Globus pallidus (tissue), 1 donor: ENCODE measurements at regions not wholly inside any gene's neighbourhood (a gene's known extent, or its start where the extent isn't known, plus 50 kb on each side); places are given as distances from the start of the nearest gene placed in this dataset.

Experiments
- DNase-seq: peaks from one replicate; pipeline ENCODE4 v3.0.0-alpha.2; 2015; ENCODE audit warnings: low spot score

DNA sequence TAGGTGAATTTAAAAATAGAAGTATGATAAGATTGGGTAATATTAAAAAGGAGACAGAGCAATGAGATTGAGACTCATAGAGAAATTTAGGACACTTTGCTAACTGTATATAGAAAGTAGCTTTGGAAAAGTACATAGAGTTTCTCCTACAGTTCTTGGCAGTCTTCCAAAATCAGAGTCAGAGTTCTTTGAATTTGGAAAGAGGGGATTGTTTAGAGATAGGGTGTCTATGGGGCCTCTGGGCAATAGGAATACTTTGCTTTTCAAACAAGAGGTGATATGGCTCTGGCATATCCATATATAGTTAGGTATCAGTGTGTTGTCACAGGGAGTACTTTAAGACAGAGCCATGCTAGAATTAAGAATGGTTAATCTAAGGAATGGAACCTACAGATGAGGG is 477.1 kb upstream of the KCNMB2 start:
- no peak for DNase-seq

DNA sequence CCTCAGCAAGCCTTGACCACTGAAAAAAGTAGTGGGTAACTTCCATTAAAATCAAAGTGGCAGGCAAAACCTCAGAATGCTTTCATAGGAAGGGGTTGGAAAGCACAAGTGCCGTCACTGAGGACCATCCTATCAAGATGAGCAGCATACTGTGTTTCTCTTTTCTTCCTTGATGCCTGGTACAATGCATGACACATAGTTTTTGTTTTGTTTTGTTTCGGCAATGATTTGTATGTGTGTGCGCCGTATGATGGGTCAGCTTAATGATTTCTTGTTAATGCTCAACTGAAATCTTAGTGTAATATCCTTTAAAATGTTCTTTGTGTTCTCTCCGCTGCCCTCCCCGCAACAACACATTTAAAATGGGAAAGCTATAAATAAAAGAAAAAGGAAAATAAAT is 476.4 kb upstream of the KCNMB2 start:
- no peak for DNase-seq

DNA sequence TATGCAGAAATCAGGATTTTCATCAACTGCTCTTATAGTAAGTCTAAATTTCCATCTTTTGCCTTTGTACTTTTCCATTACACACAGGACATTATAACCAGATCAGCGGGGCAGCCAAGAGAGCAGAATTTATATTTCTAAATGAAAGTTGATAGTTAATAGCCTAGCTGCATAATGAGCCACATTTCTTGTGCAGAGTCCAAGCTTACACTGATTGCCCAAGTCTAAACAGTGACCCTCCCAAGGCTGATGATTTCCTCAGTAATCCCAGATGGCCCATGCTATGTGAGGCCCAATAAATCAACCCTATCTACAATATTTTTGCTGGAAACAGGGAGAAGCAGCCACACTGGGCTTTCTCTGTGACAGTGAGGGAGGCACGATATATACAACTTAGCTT is 475.8 kb upstream of the KCNMB2 start:
- DNase-seq, result no peak

DNA sequence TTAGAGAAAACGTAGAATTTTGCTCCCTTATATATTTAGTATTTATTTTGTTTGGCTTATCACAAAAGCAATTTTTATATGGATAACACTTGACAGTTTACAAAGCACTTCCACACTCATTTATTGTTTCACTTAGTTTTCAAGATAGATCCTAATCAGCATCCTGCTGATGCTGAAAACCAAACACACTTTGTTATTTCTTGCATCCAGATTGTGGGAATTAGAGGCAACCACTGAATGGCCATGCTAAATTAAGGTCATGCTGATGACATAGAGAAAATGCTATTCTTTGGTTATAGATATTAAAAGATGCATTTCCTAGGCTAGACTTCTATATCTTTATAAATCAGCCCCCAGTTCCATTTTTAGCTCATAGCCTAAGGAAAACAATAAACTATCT is 474.1 kb upstream of the KCNMB2 start:
- DNase-seq, result no peak

DNA sequence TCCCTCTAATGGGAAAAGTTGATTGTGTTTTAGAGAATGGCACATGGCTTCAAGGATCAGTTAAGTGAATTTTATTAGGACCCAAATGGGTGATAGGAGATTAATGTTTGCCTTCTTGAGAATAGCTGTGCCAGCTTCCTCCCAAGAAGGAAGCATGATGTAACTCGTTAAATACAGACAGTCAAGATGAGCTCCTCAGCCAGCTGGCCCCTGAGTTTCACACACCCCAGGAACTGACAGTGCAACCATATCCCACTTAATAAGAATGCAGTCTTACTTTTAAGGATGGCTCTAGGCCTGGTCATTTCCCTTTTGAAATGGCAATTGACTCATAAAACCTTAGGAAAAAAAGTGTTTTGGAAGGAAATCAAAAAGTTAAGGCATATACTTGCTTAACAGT is 472.8 kb upstream of the KCNMB2 start:
- no peak for DNase-seq

DNA sequence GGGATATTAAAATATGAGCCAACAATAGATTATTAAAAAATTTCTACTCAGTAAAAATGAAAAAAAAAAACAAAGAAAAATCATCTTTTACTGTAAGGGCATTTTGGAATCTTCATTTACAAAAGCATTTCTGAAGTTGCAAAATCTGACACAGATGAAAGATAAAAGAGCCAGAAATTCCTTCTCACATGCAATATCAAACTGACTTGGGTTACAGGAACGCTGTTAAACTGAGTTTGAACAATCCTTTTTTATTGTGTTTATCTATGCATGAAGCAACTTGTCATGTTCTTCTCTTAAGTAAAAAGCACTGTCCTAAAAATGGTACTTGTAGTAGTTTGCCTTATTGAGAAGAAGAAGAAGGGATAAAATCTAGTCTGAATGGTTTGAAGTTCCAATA is 468.5 kb upstream of the KCNMB2 start:
- DNase-seq, result no peak

DNA sequence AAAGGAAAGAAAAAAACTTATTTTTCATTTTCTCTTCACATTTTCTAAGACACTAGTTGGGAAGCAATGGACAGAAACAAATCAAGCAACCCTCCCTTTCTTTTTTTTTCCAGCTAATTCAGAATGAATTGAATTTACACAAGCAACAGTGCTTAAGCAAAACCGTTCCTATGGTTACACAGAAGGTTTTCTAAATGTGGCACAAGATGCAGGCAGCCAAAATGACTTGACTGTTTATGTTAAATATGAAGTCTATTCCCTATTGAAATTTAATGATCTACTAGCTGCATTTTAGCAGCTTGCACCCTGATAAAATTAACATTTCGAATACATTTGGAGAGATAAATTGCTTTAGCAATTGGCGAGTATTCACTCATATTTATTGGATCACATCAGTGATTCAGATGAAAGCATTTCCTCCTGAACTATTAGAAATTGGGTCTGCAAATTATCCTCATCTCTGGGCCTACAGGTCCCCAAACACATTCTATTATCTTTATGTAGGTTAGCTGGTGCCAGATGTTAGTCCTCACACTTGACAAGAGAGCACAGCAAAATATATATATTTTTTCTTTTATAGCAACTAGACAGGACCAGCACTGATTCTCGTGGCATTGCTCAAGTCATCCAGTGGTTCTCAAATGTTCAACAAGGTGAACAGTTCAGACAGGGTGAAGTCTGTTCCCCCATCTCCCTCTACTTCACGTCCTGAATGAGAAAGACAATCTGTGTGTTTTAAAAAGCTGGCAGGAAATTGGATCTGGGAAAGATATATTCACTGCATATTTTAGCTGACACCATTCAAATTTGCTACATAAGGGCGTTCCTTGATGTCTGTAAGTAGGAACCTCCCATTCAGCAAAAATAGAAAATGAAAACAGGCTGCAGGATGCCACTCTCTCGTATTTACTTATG is 463.6 kb upstream of the KCNMB2 start:
- DNase-seq, result no peak

DNA sequence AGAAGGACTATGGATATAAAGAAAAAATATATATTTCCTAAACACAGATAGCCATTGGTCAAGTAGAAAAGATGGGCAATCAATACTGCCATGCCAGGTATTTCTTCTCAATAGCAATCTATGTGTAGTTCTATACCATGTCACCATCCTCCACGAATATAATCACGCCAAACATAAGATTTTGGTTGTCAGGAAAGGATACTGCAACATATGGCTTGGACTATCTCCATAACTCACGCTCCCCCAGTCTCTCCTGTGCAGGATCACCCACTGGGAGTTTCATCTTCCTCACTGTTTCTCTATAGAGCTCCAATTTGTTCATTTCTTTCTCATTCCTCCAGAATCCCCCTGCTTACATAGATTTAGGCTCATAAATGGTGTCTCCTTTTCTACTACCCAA is 462.9 kb upstream of the KCNMB2 start:
- DNase-seq, result no peak

DNA sequence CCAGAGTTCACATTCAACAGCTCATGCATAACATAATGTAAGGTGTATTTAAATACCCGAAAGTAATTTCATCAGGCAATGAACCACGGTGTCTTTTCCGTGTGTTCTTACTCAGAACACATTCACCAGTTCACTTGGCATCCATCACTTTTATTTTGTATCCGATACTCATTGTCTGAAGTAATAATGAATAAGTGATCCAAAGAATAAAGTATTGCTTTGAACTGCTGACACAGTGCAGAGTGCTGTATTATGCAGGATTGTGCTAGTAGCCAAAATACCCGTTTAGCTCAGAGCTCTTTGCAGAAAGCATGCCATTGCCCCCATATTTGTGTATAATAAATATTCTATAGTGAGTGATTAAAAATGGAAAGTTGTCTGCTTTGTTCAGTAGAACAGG is 460.9 kb upstream of the KCNMB2 start:
- no peak for DNase-seq

DNA sequence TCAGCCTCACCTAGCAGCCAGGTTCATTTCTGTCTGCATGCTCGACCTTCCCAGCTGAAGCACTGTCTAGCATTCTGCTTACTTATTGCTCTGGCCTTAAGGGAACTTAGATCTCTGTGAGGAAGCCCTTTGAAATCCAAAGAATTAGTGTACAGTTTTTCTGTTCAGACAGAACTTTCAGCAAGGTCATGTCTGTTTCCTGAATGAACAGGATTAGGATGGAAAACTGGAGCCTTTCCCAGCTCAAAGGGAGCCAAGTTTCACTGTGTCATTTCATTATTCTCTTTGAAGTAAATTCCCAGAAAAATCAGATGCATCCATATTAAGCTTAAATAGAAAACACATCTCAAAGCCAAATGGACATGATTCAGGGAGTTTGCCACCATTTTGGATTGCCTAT is 457.3 kb upstream of the KCNMB2 start:
- peak; percentile 33 for DNase-seq

DNA sequence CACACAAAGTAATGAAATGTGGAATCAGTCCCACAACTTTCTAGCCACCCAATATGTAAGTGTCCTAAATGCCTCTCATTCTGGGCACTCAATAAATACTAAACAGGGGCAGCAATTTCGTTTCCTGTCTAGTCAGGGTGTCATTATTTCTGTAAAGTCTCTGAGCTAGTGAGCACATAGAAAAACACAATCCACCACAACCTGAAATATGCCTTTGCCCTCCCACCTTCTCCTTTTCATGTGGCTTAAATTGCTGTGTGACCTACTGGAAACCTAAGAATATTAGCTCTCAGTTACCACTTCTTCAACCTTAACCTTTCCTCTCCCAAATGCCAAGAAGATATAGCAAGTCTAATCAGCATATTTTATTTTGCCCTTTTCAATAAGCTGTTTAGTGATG is 456.3 kb upstream of the KCNMB2 start:
- no peak for DNase-seq

DNA sequence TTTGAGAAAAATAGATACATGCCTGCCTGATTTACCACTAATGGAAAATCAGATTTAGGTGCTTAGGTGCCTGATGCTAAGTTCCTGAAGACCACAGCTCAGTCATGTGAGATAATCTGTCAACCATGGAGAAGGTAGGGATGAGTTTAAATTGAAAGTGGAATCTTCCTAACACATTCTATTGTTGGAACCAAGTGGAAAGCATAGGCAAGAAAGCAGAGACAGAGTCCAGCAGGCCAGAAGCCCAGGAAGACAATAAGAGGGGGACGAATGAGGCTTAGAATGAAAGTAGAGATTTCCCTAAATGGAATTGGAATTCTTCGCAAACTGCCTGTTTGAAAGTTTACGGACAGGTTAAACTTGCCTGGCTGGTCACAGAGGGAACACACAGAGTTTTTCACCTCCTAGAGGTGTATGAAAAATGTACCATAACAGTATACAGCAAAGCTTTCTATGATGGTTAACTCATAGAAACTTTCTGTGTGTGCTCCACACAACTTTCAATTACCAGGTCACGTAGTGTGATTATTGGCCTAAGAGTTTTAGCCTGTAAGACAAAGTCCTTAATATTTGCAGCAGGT is 453.8 kb upstream of the KCNMB2 start:
- DNase-seq, result no peak

DNA sequence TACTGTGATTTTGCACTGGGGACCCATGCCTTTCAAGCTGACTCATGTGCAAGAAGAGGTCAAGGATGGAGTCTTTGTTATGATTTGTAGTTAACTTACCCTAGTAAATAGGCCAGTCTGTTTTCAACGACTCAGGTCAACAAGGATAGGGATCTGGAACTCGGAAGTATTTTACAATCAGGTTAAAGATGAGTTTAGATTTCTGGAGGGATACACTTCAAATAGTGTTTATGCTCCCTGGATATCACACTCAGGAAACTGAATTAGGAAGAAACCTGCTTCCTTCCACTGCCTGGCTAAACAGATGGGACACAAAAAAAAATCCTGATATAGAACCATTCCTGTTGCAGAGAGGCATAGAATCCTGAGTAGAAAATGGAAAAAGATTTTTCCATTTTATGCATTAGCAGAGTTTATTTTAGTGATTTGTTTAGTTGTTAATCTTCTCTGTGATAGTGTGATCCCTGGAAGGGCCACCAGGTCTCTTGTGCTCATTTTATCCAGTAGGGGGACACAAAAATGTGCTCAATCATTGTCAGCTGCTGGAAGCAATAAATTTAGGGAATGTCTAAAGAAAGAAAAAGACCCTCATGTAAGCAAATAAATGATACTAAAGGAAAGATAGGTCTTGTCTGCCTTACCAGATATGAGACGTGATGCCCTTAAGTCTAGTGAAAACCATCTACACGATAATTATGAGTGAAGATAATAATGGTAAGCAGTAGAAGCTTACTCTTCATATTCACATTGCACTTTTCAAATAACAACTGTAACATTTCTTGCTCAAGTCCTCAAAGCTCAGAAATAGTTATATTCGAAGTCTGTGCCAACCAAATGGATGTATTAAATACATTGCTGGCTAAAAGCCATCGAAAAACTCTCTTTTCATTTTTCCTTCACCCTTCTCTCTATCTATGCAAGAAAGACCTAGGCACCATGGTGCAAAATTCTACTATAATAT is 452.1 kb upstream of the KCNMB2 start:
- DNase-seq, result peak; percentile 49

DNA sequence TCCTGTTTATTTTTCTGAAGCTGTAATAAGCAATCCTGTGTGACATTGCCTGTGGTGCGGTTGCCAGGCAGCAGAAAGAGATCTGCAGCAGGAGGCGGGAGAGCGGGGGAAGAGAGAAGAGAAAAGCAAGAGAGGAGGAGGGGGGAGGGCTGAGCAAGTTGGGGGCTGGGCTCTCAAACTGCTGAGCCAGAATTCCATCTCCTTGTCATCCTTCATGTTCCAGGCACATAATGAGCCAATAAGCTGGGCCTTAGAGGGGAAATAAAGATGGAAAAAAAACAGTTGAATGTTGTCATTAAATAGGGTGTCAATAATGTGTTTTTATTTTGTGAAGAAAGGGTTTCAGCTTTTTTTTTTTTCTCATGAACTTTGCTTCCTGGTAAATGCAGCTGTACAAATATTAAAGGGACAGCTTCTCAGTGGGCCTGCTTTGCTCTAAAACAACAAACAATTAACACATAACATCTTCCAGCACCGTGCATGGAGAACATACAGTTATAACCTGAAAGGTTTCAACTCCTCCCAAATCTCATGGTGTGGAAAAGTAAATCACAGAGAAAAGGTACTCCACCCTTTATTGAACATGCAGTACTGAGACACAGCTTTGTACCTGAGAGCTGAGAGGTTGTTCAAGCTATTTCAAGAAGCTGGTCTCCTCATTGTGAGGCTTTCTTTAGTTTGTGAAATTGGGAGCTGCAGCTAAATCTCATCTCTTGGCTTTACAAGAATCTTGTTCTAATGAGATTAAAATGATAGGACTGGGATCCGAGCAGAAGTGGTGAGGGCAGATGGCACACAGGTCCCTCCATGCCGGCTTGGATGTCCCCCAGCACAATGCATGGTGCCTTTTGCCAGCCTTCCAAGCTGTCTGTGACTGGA is 451.1 kb upstream of the KCNMB2 start:
- peak; percentile 91 for DNase-seq

DNA sequence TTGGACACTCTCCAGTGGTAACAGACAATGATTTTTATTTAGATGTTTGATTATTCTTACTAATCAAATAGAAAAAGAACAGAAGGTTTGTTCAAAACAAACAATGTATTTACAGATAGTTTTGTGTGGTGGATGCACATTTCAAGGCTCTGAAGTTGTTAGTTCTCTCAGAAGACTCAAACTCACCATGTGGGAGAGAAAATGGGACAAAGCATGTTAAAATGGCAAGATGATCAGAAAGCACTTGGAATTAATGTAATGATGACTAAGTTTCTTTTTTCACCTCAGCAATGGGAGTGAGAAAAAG is 450.5 kb upstream of the KCNMB2 start:
- no peak for DNase-seq

DNA sequence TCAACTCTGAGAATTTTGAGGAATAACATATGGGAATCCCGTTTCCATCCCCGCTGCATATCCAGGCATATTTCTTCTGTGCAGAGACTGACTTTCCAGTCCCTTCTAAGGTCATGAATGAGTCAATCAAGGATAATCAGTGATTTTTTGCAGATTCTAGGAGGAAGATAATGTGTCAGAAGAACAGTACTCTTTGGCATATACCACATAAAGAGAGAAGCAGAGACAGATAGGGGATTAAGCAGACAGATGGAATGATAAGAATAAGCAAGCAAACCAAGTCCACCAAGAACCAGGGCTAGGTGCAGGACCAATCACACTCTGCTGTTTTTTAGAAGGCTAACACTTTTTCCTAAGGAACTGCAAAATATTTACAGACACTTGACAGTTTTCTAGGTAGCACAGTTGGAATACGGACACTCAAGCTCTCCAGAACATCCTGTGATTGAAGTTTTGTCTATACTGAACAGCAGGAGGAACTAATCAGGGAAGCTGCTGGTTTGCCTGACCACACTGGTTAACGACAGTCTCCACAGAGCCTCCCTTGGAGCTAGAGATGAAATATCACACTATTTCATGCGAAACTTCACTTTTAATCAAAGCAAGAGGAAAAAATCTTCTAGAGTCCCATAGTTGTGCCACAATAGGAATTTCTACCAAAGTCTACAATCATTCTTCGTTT is 450.0 kb upstream of the KCNMB2 start:
- DNase-seq, result no peak

DNA sequence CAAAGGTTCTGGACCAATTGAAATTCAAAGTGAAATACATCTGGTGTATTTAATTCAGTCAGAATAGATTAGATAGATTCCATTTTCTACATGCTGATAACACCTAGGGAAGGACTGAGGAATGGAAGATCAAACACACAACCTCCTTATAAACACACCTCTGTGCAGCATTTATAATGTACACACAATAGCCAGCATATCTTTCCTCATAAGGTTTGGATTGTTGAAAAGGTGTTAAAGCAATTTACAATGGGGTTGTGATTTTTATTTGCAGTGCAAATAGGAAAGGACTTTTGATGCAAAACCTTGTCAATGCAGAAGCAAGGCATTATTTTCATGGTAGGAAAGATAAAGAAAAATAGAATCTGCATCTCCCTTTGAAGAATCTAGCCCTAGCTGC is 448.9 kb upstream of the KCNMB2 start:
- no peak for DNase-seq

DNA sequence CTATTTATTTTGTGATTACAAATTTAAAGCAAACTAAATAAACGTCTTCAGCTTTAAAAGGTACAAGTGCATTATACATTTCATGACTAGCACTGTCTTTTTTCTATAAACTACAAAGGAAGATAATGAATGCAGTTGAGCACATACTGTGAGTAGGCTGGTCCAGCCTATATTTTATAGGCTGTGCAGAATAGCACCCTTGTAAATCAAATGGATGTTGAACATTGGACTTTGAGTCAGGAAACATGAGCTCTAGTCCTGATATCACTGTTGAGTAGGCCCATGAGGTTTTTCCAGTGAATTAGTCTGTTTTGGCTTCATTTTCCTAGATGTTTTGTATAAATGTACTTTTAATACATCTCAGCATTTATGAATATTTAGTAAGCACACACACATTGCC is 447.3 kb upstream of the KCNMB2 start:
- DNase-seq, result no peak

DNA sequence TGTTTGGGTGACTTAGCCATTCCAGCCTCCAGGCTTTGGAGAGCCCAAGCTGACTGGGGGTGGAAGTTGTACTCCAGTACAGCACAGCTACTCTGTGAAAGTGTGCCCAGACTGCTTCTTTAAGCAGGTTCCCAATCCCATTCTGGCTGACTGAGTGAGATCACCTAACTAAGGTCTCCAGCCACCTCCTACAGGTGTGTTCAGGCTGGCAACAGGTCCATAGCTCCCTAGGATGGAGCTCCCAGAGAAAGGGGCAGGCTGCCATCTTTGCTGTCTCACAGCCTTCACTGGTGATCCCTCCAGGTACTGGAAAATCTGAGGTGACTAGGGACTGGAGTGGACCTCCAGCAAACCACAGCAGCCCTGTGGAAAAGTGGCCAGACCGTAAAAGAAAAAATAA is 445.3 kb upstream of the KCNMB2 start:
- no peak for DNase-seq

DNA sequence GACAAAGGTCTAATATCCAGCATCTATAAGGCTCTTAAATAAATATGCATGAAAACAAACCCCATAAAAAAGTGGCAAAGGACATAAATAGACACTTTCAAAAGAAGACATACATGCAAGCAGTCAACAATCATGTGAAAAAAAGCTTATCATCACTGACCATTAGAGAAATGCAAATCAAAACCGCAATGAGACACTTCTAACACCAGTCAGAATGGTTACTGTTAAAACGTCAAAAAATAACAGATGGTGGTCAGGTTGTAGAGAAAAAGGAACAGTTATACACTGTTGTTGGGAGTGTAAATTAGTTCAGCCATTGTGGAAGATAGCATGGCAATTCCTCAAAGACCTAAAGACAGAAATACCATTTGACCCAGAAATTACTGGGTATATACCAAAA is 440.7 kb upstream of the KCNMB2 start:
- DNase-seq, result no peak

DNA sequence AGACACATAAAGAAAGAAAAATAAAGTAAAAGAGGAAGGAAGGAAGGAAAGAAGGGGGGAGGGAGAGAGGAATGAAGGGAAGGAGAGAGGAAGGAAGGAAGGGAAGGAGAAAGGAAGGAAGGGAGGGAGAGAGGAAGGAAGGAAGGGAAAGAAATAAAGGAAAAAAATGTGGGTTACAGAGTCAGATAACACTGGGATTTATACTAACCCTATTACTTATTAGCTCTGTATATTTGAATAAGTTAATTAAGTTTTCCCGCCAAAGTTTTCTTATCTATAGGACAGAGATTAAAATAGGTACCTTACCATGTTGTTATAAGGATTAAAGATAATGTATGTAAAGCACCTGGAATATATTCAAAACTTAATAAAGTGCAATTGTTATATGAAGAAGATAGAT is 439.3 kb upstream of the KCNMB2 start:
- DNase-seq, result no peak
